NB4 (cell line): ENCODE measurements at regions not wholly inside any gene's neighbourhood (a gene's known extent, or its start where the extent isn't known, plus 50 kb on each side); places are given as distances from the start of the nearest gene placed in this dataset.
"Not testable (repeated sequence)": the region's sequence is repeated elsewhere in the genome, so short reads cannot be mapped to it uniquely, and the experiment has no call there.

Experiments
- CTCF ChIP-seq: IDR thresholded peaks from one replicate; pipeline ENCODE4 v1.5.1; 2012; ENCODE audit warnings: low read depth, low read length
- MAX ChIP-seq: IDR thresholded peaks from 2 replicates; pipeline ENCODE4 v1.6.1; 2011; ENCODE audit warnings: low read depth, low read length

GRCh38 chr2:40712197-40712894 lies 260.5 kb upstream of the SLC8A1 start:
- TF ChIP-seq CTCF, MAX: not testable (repeated sequence)
